Spleen (tissue), 11 donors: ENCODE measurements at regions not wholly inside any gene's neighbourhood (a gene's known extent, or its start where the extent isn't known, plus 50 kb on each side); places are given as distances from the start of the nearest gene placed in this dataset.

ENCODE experiments used
- DNase-seq: peaks from one replicate; pipeline ENCODE4 v3.0.0-alpha.2; 2020
- H3K27ac ChIP-seq, 8 donors: fragments of 200-600 bp; sonication (generic) in 7 of 8; 1 replicate in 4 of 8; 2 replicates in 4 of 8; pipeline versions ENCODE4 v1.5.0 to v1.8.0; 2016 to 2021; ENCODE audit warnings: inconsistent platforms in 4 of 8, mild to moderate bottlenecking in 4 of 8, moderate library complexity in 1 of 8
- H3K27me3 ChIP-seq, 7 donors: fragments of 200-600 bp; sonication (generic) in 6 of 7; replicated peaks in 1 of 7; 1 replicate in 4 of 7; 2 replicates in 3 of 7; pipeline versions ENCODE4 v1.5.0 to v1.8.0; 2016 to 2021; ENCODE audit warnings: inconsistent platforms in 3 of 7, mild to moderate bottlenecking in 1 of 7
- H3K36me3 ChIP-seq, 6 donors: fragments of 200-600 bp; sonication (generic) in 5 of 6; 1 replicate in 4 of 6; 2 replicates in 2 of 6; pipeline versions ENCODE4 v1.5.0 to v1.8.0; 2016 to 2021; ENCODE audit warnings: inconsistent platforms in 2 of 6
- H3K4me1 ChIP-seq, 6 donors: fragments of 200-600 bp; sonication (generic) in 5 of 6; 1 replicate in 3 of 6; 2 replicates in 3 of 6; pipeline versions ENCODE4 v1.5.0 to v1.8.0; 2016 to 2021; ENCODE audit warnings: inconsistent platforms in 3 of 6
- H3K4me3 ChIP-seq, 8 donors: fragments of 200-600 bp; sonication (generic) in 7 of 8; 1 replicate in 4 of 8; 2 replicates in 4 of 8; pipeline versions ENCODE4 v1.5.0 to v1.8.0; 2016 to 2021; ENCODE audit warnings: inconsistent platforms in 4 of 8, mild to moderate bottlenecking in 4 of 8, moderate library complexity in 2 of 8
- H3K9me3 ChIP-seq, 8 donors: fragments of 200-600 bp; sonication (generic) in 7 of 8; 1 replicate in 4 of 8; 2 replicates in 4 of 8; pipeline versions ENCODE4 v1.5.0 to v1.8.0; 2016 to 2021; ENCODE audit warnings: inconsistent platforms in 4 of 8
- CTCF ChIP-seq, 11 experiments: fragments of 200-600 bp in 7 of 11; fragments of 450-650 bp in 4 of 11; sonication (generic) in 4 of 11; IDR thresholded peaks in 8 of 11; conservative IDR thresholded peaks in 3 of 11; 1 replicate in 7 of 11; 2 replicates in 4 of 11; pipeline versions ENCODE4 v1.4.0 to v1.8.0; 2016 to 2021; ENCODE audit warnings: antibody characterized with exemption in 11 of 11, inconsistent platforms in 4 of 11, mild to moderate bottlenecking in 1 of 11
- POLR2A ChIP-seq, 3 donors: fragments of 450-650 bp; IDR thresholded peaks; one replicate each; pipeline ENCODE4 v1.5.1; 2017; ENCODE audit warnings: antibody characterized with exemption in 3 of 3, mild to moderate bottlenecking in 1 of 3
- POLR2AphosphoS5 ChIP-seq, 3 donors: sonication (generic); formaldehyde crosslinking; IDR thresholded peaks; one replicate each; pipeline ENCODE4 v1.5.1; 2017; ENCODE audit warnings: antibody characterized with exemption in 3 of 3
- WGBS, 5 donors: extraction: QIAGEN DNeasy Blood & Tissue Kit in 3 of 5; methylation state at CpG; one replicate each; pipeline versions ENCODE4 v1.1.5 to v1.1.7; 2013 to 2018; 5-methylcytosine and 5-hydroxymethylcytosine counted together
- intact Hi-C: fragments of 100-400 bp; cut with DNase I; formaldehyde crosslinking; loops from one replicate; pipeline ENCODE4 v1.15.0; 2023; ENCODE audit warnings: low total_unique reads
- donor health status: healthy with polysubstance abuse.
- donor health status: DM: no; HTN: no; CAD: no; lungs with moderate emphysema.
- donor health status: DM: no; HTN: no; CAD: no.
- donor health status: Bipolar disorder and iron deficiency.
- donor health status: healthy.
- donor health status: DM: no; HTN: no; CAD: no.
- donor health status: DM: yes; HTN: yes; CAD: no.

- intact Hi-C loops = no loop called here
- H3K36me3 ChIP-seq = no peaks in the 10 kb centered on the region
- H3K9me3 ChIP-seq = peaks cover 0 to 8% (median 6%) of the 10 kb centered on the region in 8 donors
- no peaks in the 10 kb centered on the region for H3K27me3 ChIP-seq
- H3K4me1 ChIP-seq = no peaks in the 10 kb centered on the region
- no peak overlapping the region for H3K4me3 ChIP-seq
- H3K27ac ChIP-seq = no peak overlapping the region
- TF ChIP-seq CTCF (IDR thresholded peaks at IDR 0.05 in 8 of 11, conservative IDR thresholded peaks at IDR 0.05 in 3 of 11) (no peak), POLR2A (IDR thresholded peaks at IDR 0.05) (no peak), POLR2AphosphoS5 (IDR thresholded peaks at IDR 0.05) (no peak)
- 72 to 82% (median 78%) methylated on average over 2 of the region's 2 CpGs for WGBS, 5 donors
- DNase-seq = no peak
Measured at GRCh38 chr18:71011389-71011788, 722.5 kb downstream of the SOCS6 start.

- no peaks in the 10 kb centered on the region for H3K4me1 ChIP-seq
- no peak for DNase-seq
- intact Hi-C loops = no loop called here
- H3K27me3 ChIP-seq = no peaks in the 10 kb centered on the region
- no peaks in the 10 kb centered on the region for H3K9me3 ChIP-seq
- no peaks in the 10 kb centered on the region for H3K36me3 ChIP-seq
- TF ChIP-seq POLR2A (IDR thresholded peaks at IDR 0.05) (no peak), POLR2AphosphoS5 (IDR thresholded peaks at IDR 0.05) (no peak), CTCF (IDR thresholded peaks at IDR 0.05 in 8 of 11, conservative IDR thresholded peaks at IDR 0.05 in 3 of 11) (no peak)
- H3K27ac ChIP-seq = no peak overlapping the region
- no peak overlapping the region for H3K4me3 ChIP-seq
- WGBS, 5 donors = 67 to 82% (median 77%) methylated on average over 3 of the region's 3 CpGs
Measured at GRCh38 chr18:71008257-71008656, 719.4 kb downstream of the SOCS6 start.

- no peak for DNase-seq
- H3K4me3 ChIP-seq = no peak overlapping the region
- H3K36me3 ChIP-seq = no peaks in the 10 kb centered on the region
- no peak overlapping the region for H3K27ac ChIP-seq
- intact Hi-C loops = no loop called here
- H3K4me1 ChIP-seq = no peaks in the 10 kb centered on the region
- TF ChIP-seq POLR2A (IDR thresholded peaks at IDR 0.05) = no peak
- no peak for TF ChIP-seq CTCF (IDR thresholded peaks at IDR 0.05 in 8 of 11, conservative IDR thresholded peaks at IDR 0.05 in 3 of 11)
- no peak for TF ChIP-seq POLR2AphosphoS5 (IDR thresholded peaks at IDR 0.05)
- 50 to 73% (median 55%) methylated on average over 2 of the region's 2 CpGs for WGBS, 5 donors
- H3K27me3 ChIP-seq = no peaks in the 10 kb centered on the region
- no peaks in the 10 kb centered on the region for H3K9me3 ChIP-seq
Measured at GRCh38 chr18:71001597-71001996, 712.8 kb downstream of the SOCS6 start.

- no peak for DNase-seq
- 74 to 83% (median 80%) methylated on average over 5 of the region's 5 CpGs for WGBS, 5 donors
- no peaks in the 10 kb centered on the region for H3K27me3 ChIP-seq
- no peak overlapping the region for H3K4me3 ChIP-seq
- no peak overlapping the region for H3K27ac ChIP-seq
- TF ChIP-seq CTCF (IDR thresholded peaks at IDR 0.05 in 8 of 11, conservative IDR thresholded peaks at IDR 0.05 in 3 of 11) (no peak), POLR2A (IDR thresholded peaks at IDR 0.05) (no peak), POLR2AphosphoS5 (IDR thresholded peaks at IDR 0.05) (no peak)
- no peaks in the 10 kb centered on the region for H3K4me1 ChIP-seq
- peaks cover 0 to 17% (median 0%) of the 10 kb centered on the region in 8 donors for H3K9me3 ChIP-seq
- intact Hi-C loops = no loop called here
- no peaks in the 10 kb centered on the region for H3K36me3 ChIP-seq
Measured at GRCh38 chr18:70998490-70998889, 709.6 kb downstream of the SOCS6 start.
